ENCODE measurements at regions not wholly inside any gene's neighbourhood (a gene's known extent, or its start where the extent isn't known, plus 50 kb on each side); places are given as distances from the start of the nearest gene placed in this dataset.

DNA sequence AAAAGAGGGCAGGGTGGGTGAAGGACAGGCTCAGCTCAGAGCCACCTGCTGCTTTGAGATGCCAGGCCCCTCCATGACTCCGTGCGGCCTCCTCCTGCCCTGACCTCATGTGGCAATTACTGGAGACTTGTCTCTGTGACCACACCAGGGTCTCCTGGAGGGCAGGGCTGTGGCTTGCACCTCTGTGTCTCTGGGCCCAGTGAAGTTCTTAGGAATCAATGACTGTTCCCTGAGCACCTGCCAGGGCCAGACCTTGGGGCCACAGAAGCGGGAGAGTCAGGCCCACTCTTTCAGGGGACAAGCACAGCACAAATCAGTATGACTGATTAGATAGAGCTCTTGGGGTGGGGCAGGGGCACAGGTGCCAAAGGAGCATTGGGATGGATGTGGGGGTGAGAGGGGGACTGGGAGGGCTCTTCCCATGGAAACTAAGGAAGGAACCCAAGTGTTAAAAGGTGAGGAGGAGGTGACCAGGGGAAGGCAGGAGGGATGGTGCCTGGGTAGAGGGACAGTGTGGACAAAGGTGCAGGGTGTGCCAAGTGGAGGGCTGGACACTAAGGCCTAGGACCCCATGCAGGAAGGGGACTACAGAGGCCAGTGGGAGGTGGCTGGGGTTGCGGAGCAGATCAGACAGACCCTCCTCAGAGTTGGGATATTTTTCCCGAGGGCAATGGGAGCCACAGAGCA is 77.3 kb upstream of the SHISAL1 start:
- H3K9ac ChIP-seq (ENCODE audit: low read length): no peak overlapping the region
- TF ChIP-seq, protein P1, sequence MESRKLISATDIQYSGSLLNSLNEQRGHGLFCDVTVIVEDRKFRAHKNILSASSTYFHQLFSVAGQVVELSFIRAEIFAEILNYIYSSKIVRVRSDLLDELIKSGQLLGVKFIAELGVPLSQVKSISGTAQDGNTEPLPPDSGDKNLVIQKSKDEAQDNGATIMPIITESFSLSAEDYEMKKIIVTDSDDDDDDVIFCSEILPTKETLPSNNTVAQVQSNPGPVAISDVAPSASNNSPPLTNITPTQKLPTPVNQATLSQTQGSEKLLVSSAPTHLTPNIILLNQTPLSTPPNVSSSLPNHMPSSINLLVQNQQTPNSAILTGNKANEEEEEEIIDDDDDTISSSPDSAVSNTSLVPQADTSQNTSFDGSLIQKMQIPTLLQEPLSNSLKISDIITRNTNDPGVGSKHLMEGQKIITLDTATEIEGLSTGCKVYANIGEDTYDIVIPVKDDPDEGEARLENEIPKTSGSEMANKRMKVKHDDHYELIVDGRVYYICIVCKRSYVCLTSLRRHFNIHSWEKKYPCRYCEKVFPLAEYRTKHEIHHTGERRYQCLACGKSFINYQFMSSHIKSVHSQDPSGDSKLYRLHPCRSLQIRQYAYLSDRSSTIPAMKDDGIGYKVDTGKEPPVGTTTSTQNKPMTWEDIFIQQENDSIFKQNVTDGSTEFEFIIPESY (IDR thresholded peaks at IDR 0.05; ENCODE audit: extremely low read depth, insufficient replicate concordance, low read length): no peak
- TF ChIP-seq, protein P2, sequence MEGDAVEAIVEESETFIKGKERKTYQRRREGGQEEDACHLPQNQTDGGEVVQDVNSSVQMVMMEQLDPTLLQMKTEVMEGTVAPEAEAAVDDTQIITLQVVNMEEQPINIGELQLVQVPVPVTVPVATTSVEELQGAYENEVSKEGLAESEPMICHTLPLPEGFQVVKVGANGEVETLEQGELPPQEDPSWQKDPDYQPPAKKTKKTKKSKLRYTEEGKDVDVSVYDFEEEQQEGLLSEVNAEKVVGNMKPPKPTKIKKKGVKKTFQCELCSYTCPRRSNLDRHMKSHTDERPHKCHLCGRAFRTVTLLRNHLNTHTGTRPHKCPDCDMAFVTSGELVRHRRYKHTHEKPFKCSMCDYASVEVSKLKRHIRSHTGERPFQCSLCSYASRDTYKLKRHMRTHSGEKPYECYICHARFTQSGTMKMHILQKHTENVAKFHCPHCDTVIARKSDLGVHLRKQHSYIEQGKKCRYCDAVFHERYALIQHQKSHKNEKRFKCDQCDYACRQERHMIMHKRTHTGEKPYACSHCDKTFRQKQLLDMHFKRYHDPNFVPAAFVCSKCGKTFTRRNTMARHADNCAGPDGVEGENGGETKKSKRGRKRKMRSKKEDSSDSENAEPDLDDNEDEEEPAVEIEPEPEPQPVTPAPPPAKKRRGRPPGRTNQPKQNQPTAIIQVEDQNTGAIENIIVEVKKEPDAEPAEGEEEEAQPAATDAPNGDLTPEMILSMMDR (IDR thresholded peaks at IDR 0.05 in 2 of 3, conservative IDR thresholded peaks at IDR 0.05 in 1 of 3; ENCODE audit: borderline replicate concordance in 1 of 3, insufficient read depth in 1 of 3, low read depth in 2 of 3, low read length in 2 of 3): no peak
- no peak for TF ChIP-seq RAD21 (IDR thresholded peaks at IDR 0.05; ENCODE audit: low read depth)
- TF ChIP-seq ZFX (IDR thresholded peaks at IDR 0.05): no peak
- no peak for TF ChIP-seq ELF1 (IDR thresholded peaks at IDR 0.05; ENCODE audit: borderline replicate concordance, low read depth)
- TF ChIP-seq SIN3A (IDR thresholded peaks at IDR 0.05; ENCODE audit: low read depth): no peak
- TF ChIP-seq TCF7L2 (IDR thresholded peaks at IDR 0.05; ENCODE audit: borderline replicate concordance, extremely low read depth, insufficient read depth, insufficient read length): no peak
- TF ChIP-seq EZH2 (IDR thresholded peaks at IDR 0.05): no peak
- no peak for TF ChIP-seq ZNF274 (IDR thresholded peaks at IDR 0.05; ENCODE audit: low read depth, low read length)
- TF ChIP-seq EGR1 (IDR thresholded peaks at IDR 0.05; ENCODE audit: low read depth): no peak
- H2AFZ ChIP-seq (ENCODE audit: low read depth, low read length, poor library complexity, severe bottlenecking): no peak overlapping the region
- peaks cover 21% of the 10 kb centered on the region for H3K27me3 ChIP-seq (ENCODE audit: insufficient read depth, low read length)
- intact Hi-C loops (cut with micrococcal nuclease): no loop called here
- BruUV-seq (replicated peaks): no TSS peak
- H3K9me3 ChIP-seq (ENCODE audit: control insufficient read depth in 1 of 2, insufficient read depth in 1 of 2, low read depth in 1 of 2, low read length in 2 of 2): no peaks in the 10 kb centered on the region
- H3K4me2 ChIP-seq (ENCODE audit: low read length): no peak overlapping the region
- no peaks in the 10 kb centered on the region for H3K4me1 ChIP-seq (ENCODE audit: control insufficient read depth in 1 of 2, insufficient read depth in 2 of 2, low read length in 2 of 2)
- no peak overlapping the region for H3K27ac ChIP-seq (ENCODE audit: low read depth, low read length)
- POLR2A ChIA-PET: no interaction called here
- no peaks in the 10 kb centered on the region for H4K20me1 ChIP-seq (ENCODE audit: insufficient read depth)
- H3K36me3 ChIP-seq (ENCODE audit: control insufficient read depth in 1 of 2, insufficient read depth in 2 of 2, low read length in 2 of 2): no peaks in the 10 kb centered on the region
- RAD21 ChIA-PET (ENCODE audit: low non-redundant PET in 1 of 2, low total read pairs in 2 of 2, uncharacterized antibody in 2 of 2, unreplicated experiment in 2 of 2): no interaction called here
- no peak for ATAC-seq
- no peaks in the 10 kb centered on the region for H3K79me2 ChIP-seq (ENCODE audit: insufficient read depth, low read length)
- DNase-seq (ENCODE audit: low read depth, low spot score): no peak
- H3K4me3 ChIP-seq (replicated peaks in 1 of 2; ENCODE audit: low read depth in 1 of 2, low read length in 2 of 2): no peak overlapping the region
- H3K9me2 ChIP-seq (ENCODE audit: insufficient read depth): no peaks in the 10 kb centered on the region
- CTCF ChIA-PET: no interaction called here

Measured in HCT116 (cell line).